ENCODE measurements at regions not wholly inside any gene's neighbourhood (a gene's known extent, or its start where the extent isn't known, plus 50 kb on each side); places are given as distances from the start of the nearest gene placed in this dataset.

DNA sequence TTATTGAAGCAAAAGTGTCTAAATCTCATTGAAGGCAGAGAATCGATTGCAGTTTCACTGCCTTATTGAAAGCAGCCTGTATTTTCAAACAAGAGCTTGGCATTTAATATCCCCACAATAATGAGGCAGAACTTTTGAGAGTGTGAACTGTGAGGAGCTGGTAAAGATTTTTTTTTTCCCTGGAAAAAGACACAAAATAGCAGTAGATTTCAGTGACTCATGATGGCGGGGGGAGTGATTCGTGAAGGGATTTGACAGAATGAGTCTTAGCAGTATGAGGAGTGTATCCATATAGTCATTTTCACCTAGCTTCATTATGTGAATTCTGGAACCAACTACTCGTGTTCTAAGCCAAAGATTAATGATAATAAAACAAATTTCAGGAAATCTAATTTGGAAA is 242.9 kb downstream of the ARL6IP6 start:
- no peaks in the 10 kb centered on the region for H3K27me3 ChIP-seq
- no peaks in the 10 kb centered on the region for H3K9me3 ChIP-seq
- WGBS, 2 donors = 46 to 50% methylated on average over 4 of the region's 4 CpGs
- peaks cover 0 to 6% (median 0%) of the 10 kb centered on the region in 3 donors for H3K4me1 ChIP-seq
- no peak overlapping the region for H3K27ac ChIP-seq
- H3K4me3 ChIP-seq = no peak overlapping the region
- H3K36me3 ChIP-seq = no peaks in the 10 kb centered on the region
- intact Hi-C loops (cut with DNase I) = no loop called here
- TF ChIP-seq, protein P1, sequence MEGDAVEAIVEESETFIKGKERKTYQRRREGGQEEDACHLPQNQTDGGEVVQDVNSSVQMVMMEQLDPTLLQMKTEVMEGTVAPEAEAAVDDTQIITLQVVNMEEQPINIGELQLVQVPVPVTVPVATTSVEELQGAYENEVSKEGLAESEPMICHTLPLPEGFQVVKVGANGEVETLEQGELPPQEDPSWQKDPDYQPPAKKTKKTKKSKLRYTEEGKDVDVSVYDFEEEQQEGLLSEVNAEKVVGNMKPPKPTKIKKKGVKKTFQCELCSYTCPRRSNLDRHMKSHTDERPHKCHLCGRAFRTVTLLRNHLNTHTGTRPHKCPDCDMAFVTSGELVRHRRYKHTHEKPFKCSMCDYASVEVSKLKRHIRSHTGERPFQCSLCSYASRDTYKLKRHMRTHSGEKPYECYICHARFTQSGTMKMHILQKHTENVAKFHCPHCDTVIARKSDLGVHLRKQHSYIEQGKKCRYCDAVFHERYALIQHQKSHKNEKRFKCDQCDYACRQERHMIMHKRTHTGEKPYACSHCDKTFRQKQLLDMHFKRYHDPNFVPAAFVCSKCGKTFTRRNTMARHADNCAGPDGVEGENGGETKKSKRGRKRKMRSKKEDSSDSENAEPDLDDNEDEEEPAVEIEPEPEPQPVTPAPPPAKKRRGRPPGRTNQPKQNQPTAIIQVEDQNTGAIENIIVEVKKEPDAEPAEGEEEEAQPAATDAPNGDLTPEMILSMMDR (IDR thresholded peaks at IDR 0.05) = no peak
- TF ChIP-seq POLR2A (IDR thresholded peaks at IDR 0.05) = no peak
- no peak for DNase-seq

DNA sequence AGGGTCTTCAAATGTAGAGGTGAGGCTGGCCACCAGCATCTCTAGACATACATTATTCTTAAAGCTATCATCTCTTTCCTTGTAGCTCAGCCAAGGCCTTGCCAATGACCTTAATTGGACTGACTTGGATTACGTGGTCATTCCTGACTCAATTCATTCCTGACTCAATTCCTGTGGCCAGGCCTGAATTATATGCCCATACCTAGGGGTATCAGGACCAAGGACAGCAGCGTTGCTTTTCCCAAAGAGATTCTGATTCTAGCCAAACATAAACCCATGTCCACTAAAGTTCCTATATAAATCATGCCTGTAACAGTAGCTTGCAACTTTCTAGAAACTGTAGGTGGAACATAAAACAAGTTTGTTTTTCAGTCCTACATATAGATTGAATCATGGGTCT is 231.7 kb downstream of the ARL6IP6 start:
- Histone ChIP-seq H3K27ac (no peak overlapping the region), H3K27me3 (no peaks in the 10 kb centered on the region), H3K9me3 (no peaks in the 10 kb centered on the region), H3K36me3 (no peaks in the 10 kb centered on the region), H3K4me3 (no peak overlapping the region), H3K4me1 (no peaks in the 10 kb centered on the region)
- TF ChIP-seq, protein P1 (IDR thresholded peaks at IDR 0.05) = no peak
- TF ChIP-seq POLR2A (IDR thresholded peaks at IDR 0.05) = no peak
- intact Hi-C loops (cut with DNase I) = no loop called here
- WGBS, 2 donors = 33 to 34% methylated on average over 2 of the region's 2 CpGs
- no peak for DNase-seq

DNA sequence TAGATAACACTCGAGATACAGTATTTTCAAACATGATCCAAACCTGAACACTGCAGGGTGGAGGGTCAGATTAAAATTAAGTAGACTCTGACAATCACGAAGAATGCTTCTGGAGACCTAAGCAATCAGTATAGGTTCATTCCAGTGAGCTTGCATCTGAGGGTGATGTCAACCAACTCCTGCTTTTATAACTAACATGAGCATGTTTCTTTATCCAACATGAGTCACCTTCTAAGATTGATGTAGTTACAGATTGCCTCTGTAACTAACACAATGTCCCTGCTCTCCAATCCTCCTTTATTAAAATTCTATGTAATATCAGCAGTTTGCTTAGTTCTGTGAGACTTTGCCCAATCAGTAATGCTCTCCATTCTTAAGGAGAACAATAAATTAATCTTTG is 225.7 kb downstream of the ARL6IP6 start:
- DNase-seq = no peak
- Histone ChIP-seq H3K4me1 (no peaks in the 10 kb centered on the region), H3K36me3 (no peaks in the 10 kb centered on the region), H3K4me3 (no peak overlapping the region), H3K9me3 (no peaks in the 10 kb centered on the region), H3K27me3 (no peaks in the 10 kb centered on the region), H3K27ac (no peak overlapping the region)
- TF ChIP-seq POLR2A (IDR thresholded peaks at IDR 0.05) = no peak
- TF ChIP-seq, protein P1 (IDR thresholded peaks at IDR 0.05) = no peak
- 38 to 48% methylated on average over 2 of the region's 2 CpGs for WGBS, 2 donors
- intact Hi-C loops (cut with DNase I) = no loop called here

DNA sequence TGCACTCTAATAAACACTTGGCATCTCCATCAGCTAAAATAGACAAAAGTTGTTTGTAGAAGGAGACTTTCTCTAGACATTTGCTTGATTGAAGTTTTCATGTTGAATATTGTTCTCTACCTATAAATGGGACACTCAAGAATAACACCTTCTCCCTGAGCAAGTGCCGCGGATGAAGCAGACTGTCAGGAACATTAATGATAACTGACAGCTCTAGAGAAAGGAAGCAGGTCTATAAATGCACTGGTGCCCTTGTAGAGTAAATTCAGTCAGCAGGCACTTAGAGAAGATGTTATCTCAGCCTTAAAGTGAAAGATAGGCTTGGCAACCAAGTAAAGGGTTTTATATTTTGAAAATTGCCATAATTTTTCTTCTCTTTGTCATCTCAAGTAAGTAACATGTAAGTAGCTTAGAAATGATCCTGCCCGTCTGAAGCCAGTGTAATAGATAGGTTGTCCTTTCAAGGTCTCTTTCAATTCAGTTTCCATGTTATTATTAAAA is 224.6 kb downstream of the ARL6IP6 start:
- TF ChIP-seq, protein P1 (IDR thresholded peaks at IDR 0.05) = no peak
- no peak for TF ChIP-seq POLR2A (IDR thresholded peaks at IDR 0.05)
- H3K27me3 ChIP-seq = no peaks in the 10 kb centered on the region
- intact Hi-C loops (cut with DNase I) = no loop called here
- H3K4me3 ChIP-seq = no peak overlapping the region
- no peaks in the 10 kb centered on the region for H3K4me1 ChIP-seq
- peaks cover 0 to 5% (median 0%) of the 10 kb centered on the region in 3 donors for H3K9me3 ChIP-seq
- H3K36me3 ChIP-seq = no peaks in the 10 kb centered on the region
- DNase-seq = no peak
- H3K27ac ChIP-seq = no peak overlapping the region
- WGBS, 2 donors = 52 to 75% methylated on average over 1 to 3 of the region's 3 CpGs

GRCh38 chr2:152930501-152930900 is 212.1 kb downstream of the ARL6IP6 start:
- TF ChIP-seq, protein P1 (IDR thresholded peaks at IDR 0.05) = no peak
- TF ChIP-seq POLR2A (IDR thresholded peaks at IDR 0.05) = no peak
- Histone ChIP-seq H3K9me3 (no peaks in the 10 kb centered on the region), H3K27me3 (no peaks in the 10 kb centered on the region), H3K36me3 (no peaks in the 10 kb centered on the region), H3K4me1 (peaks cover 5 to 8% (median 7%) of the 10 kb centered on the region in 3 donors), H3K4me3 (no peak overlapping the region), H3K27ac (no peak overlapping the region)
- WGBS, 2 donors = 47 to 70% methylated on average over 2 of the region's 2 CpGs
- DNase-seq = no peak
- intact Hi-C loops (cut with DNase I) = no loop called here
